ENCODE measurements at regions not wholly inside any gene's neighbourhood (a gene's known extent, or its start where the extent isn't known, plus 50 kb on each side); places are given as distances from the start of the nearest gene placed in this dataset.
"Not testable (repeated sequence)": the region's sequence is repeated elsewhere in the genome, so short reads cannot be mapped to it uniquely, and the experiment has no call there.

- Mint-ChIP-seq H3K27ac (ENCODE audit: unreplicated experiment) (no peak overlapping the region), H3K4me1 (ENCODE audit: low read depth, unreplicated experiment) (no peaks in the 10 kb centered on the region), H3K9me3 (ENCODE audit: unreplicated experiment) (peaks cover 2% of the 10 kb centered on the region)
Observed at GRCh38 chr13:70520275-70521036, 412.2 kb upstream of the KLHL1 start.

GRCh38 chr13:70518081-70518480, 409.8 kb upstream of the KLHL1 start:
- Mint-ChIP-seq H3K4me1 (ENCODE audit: low read depth, unreplicated experiment) (no peaks in the 10 kb centered on the region), H3K27ac (ENCODE audit: unreplicated experiment) (no peak overlapping the region), H3K9me3 (ENCODE audit: unreplicated experiment) (no peaks in the 10 kb centered on the region), H3K36me3 (ENCODE audit: unreplicated experiment) (no peaks in the 10 kb centered on the region), H3K27me3 (ENCODE audit: unreplicated experiment) (no peaks in the 10 kb centered on the region), H3K4me3 (ENCODE audit: unreplicated experiment) (no peak overlapping the region)
- DNase-seq: no peak
- TF ChIP-seq CTCF (IDR thresholded peaks at IDR 0.05; ENCODE audit: partially characterized antibody, unreplicated experiment): no peak

More at GRCh38 chr13:70520275-70521036, 412.2 kb upstream of the KLHL1 start:
- no peak for DNase-seq
- Mint-ChIP-seq H3K27me3 (ENCODE audit: unreplicated experiment) (no peaks in the 10 kb centered on the region), H3K4me3 (ENCODE audit: unreplicated experiment) (no peak overlapping the region), H3K36me3 (ENCODE audit: unreplicated experiment) (no peaks in the 10 kb centered on the region)
- no peak for TF ChIP-seq CTCF (IDR thresholded peaks at IDR 0.05; ENCODE audit: partially characterized antibody, unreplicated experiment)

GRCh38 chr13:70516226-70516625, 408.0 kb upstream of the KLHL1 start:
- DNase-seq: no peak

GRCh38 chr13:70511861-70512417, 403.7 kb upstream of the KLHL1 start:
- H3K27me3 Mint-ChIP-seq (ENCODE audit: unreplicated experiment); H3K9me3 Mint-ChIP-seq (ENCODE audit: unreplicated experiment); H3K4me3 Mint-ChIP-seq (ENCODE audit: unreplicated experiment); H3K36me3 Mint-ChIP-seq (ENCODE audit: unreplicated experiment); DNase-seq; H3K4me1 Mint-ChIP-seq (ENCODE audit: low read depth, unreplicated experiment); H3K27ac Mint-ChIP-seq (ENCODE audit: unreplicated experiment): not testable (repeated sequence)

More at GRCh38 chr13:70516226-70516625, 408.0 kb upstream of the KLHL1 start:
- Mint-ChIP-seq H3K27me3 (ENCODE audit: unreplicated experiment) (no peaks in the 10 kb centered on the region), H3K27ac (ENCODE audit: unreplicated experiment) (no peak overlapping the region), H3K4me3 (ENCODE audit: unreplicated experiment) (no peak overlapping the region), H3K9me3 (ENCODE audit: unreplicated experiment) (no peaks in the 10 kb centered on the region), H3K4me1 (ENCODE audit: low read depth, unreplicated experiment) (no peaks in the 10 kb centered on the region), H3K36me3 (ENCODE audit: unreplicated experiment) (no peaks in the 10 kb centered on the region)
- TF ChIP-seq CTCF (IDR thresholded peaks at IDR 0.05; ENCODE audit: partially characterized antibody, unreplicated experiment): no peak

GRCh38 chr13:70505809-70506208, 397.6 kb upstream of the KLHL1 start:
- TF ChIP-seq CTCF (IDR thresholded peaks at IDR 0.05; ENCODE audit: partially characterized antibody, unreplicated experiment): no peak
- Mint-ChIP-seq H3K4me3 (ENCODE audit: unreplicated experiment) (no peak overlapping the region), H3K9me3 (ENCODE audit: unreplicated experiment) (no peaks in the 10 kb centered on the region), H3K27me3 (ENCODE audit: unreplicated experiment) (no peaks in the 10 kb centered on the region), H3K27ac (ENCODE audit: unreplicated experiment) (no peak overlapping the region), H3K36me3 (ENCODE audit: unreplicated experiment) (no peaks in the 10 kb centered on the region), H3K4me1 (ENCODE audit: low read depth, unreplicated experiment) (no peaks in the 10 kb centered on the region)
- DNase-seq: no peak
